Liver (tissue), 8 donors: ENCODE measurements at regions not wholly inside any gene's neighbourhood (a gene's known extent, or its start where the extent isn't known, plus 50 kb on each side); places are given as distances from the start of the nearest gene placed in this dataset.
A peak's percentile ranks its signal among the peaks of the same experiment; 100 is the strongest.

Source experiments
- DNase-seq: peaks from one replicate; pipeline ENCODE4 v3.0.0-alpha.2; 2017; ENCODE audit warnings: low spot score
- H3K27ac ChIP-seq, 2 donors: one replicate each; pipeline ENCODE4 v1.7.0; 2013; ENCODE audit warnings: inconsistent platforms in 2 of 2, low read length in 2 of 2, control low read depth in 1 of 2, low read depth in 1 of 2, mild to moderate bottlenecking in 1 of 2
- H3K27me3 ChIP-seq, 4 donors: one replicate each; pipeline versions ENCODE4 v1.6.1 to v1.7.0; 2013; ENCODE audit warnings: low read length in 3 of 4, inconsistent platforms in 1 of 4, mild to moderate bottlenecking in 1 of 4, moderate library complexity in 1 of 4; ENCODE audit not compliant: control insufficient read depth in 4 of 4, insufficient read depth in 4 of 4
- H3K36me3 ChIP-seq, 4 donors: one replicate each; pipeline versions ENCODE4 v1.6.1 to v1.7.0; 2013; ENCODE audit warnings: low read length in 3 of 4, mild to moderate bottlenecking in 3 of 4, low read depth in 1 of 4, moderate library complexity in 1 of 4; ENCODE audit not compliant: control insufficient read depth in 4 of 4, insufficient read depth in 3 of 4
- H3K4me1 ChIP-seq, 4 donors: one replicate each; pipeline versions ENCODE4 v1.6.1 to v1.7.0; 2013; ENCODE audit warnings: low read length in 3 of 4, mild to moderate bottlenecking in 3 of 4, moderate library complexity in 1 of 4; ENCODE audit not compliant: control insufficient read depth in 4 of 4, insufficient read depth in 4 of 4
- H3K4me3 ChIP-seq, 3 donors: one replicate each; pipeline versions ENCODE4 v1.6.1 to v1.7.0; 2013; ENCODE audit warnings: low read length in 3 of 3, control low read depth in 1 of 3, low read depth in 1 of 3, mild to moderate bottlenecking in 1 of 3
- H3K9ac ChIP-seq, 2 donors: one replicate each; pipeline ENCODE4 v1.7.0; 2013; ENCODE audit warnings: low read length in 2 of 2, mild to moderate bottlenecking in 2 of 2, moderate library complexity in 2 of 2, control low read depth in 1 of 2, low read depth in 1 of 2
- H3K9me3 ChIP-seq, 4 donors: one replicate each; pipeline versions ENCODE4 v1.6.1 to v1.7.0; 2013; ENCODE audit warnings: low read length in 3 of 4; ENCODE audit not compliant: control insufficient read depth in 4 of 4
- CTCF ChIP-seq: fragments of 150-350 bp; IDR thresholded peaks from 2 replicates; pipeline ENCODE4 v1.5.1; 2017; ENCODE audit warnings: improper control_type of control experiment, low read depth, low read length; ENCODE audit not compliant: missing input control
- EGR1 ChIP-seq, 2 donors: IDR thresholded peaks; 2 replicates each; pipeline ENCODE4 v1.6.1; 2016 to 2018; ENCODE audit warnings: antibody characterized with exemption in 2 of 2, low read depth in 2 of 2
- FOXA1 ChIP-seq: IDR thresholded peaks from 2 replicates; pipeline ENCODE4 v1.6.1; 2016; ENCODE audit warnings: antibody characterized with exemption
- FOXA2 ChIP-seq: IDR thresholded peaks from 2 replicates; pipeline ENCODE4 v1.6.1; 2016; ENCODE audit warnings: antibody characterized with exemption
- GABPA ChIP-seq, 2 donors: IDR thresholded peaks in 1 of 2; conservative IDR thresholded peaks in 1 of 2; 2 replicates each; pipeline ENCODE4 v1.6.1; 2016; ENCODE audit warnings: antibody characterized with exemption in 2 of 2, mild to moderate bottlenecking in 1 of 2, moderate library complexity in 1 of 2
- HNF4A ChIP-seq, 2 donors: conservative IDR thresholded peaks; 2 replicates each; pipeline ENCODE4 v1.6.1; 2016; ENCODE audit warnings: antibody characterized with exemption in 2 of 2, mild to moderate bottlenecking in 2 of 2
- HNF4G ChIP-seq: IDR thresholded peaks from 2 replicates; pipeline ENCODE4 v1.6.1; 2016; ENCODE audit warnings: antibody characterized with exemption
- JUND ChIP-seq, 2 donors: IDR thresholded peaks; 2 replicates each; pipeline ENCODE4 v1.6.1; 2016; ENCODE audit warnings: antibody characterized with exemption in 2 of 2
- MAX ChIP-seq: IDR thresholded peaks from 2 replicates; pipeline ENCODE4 v1.6.1; 2016; ENCODE audit warnings: antibody characterized with exemption
- RAD21 ChIP-seq, 2 donors: IDR thresholded peaks; 2 replicates each; pipeline ENCODE4 v1.6.1; 2016; ENCODE audit warnings: antibody characterized with exemption in 2 of 2, mild to moderate bottlenecking in 2 of 2
- TAF1 ChIP-seq: conservative IDR thresholded peaks from 2 replicates; pipeline ENCODE4 v1.6.1; 2016; ENCODE audit warnings: antibody characterized with exemption, mild to moderate bottlenecking
- YY1 ChIP-seq: IDR thresholded peaks from 2 replicates; pipeline ENCODE4 v1.6.1; 2016; ENCODE audit warnings: antibody characterized with exemption, mild to moderate bottlenecking
- ZBTB33 ChIP-seq: IDR thresholded peaks from 2 replicates; pipeline ENCODE4 v1.6.1; 2016; ENCODE audit warnings: antibody characterized with exemption
- WGBS: extraction: QIAGEN DNeasy Blood & Tissue Kit; methylation state at CpG from one replicate; pipeline ENCODE4 v1.1.7; 2013; 5-methylcytosine and 5-hydroxymethylcytosine counted together
- TF ChIP-seq, protein P1 (sequence below): IDR thresholded peaks from 2 replicates; pipeline ENCODE4 v1.6.1; 2016; ENCODE audit warnings: antibody characterized with exemption
- TF ChIP-seq, protein P2 (sequence below): IDR thresholded peaks from 2 replicates; pipeline ENCODE4 v1.6.1; 2016; ENCODE audit warnings: antibody characterized with exemption, mild to moderate bottlenecking
- donor health status: healthy.
- donor health status: healthy.
- donor health status: healthy.
- donor health status: healthy.
- donor health status: healthy.

GRCh38 chr5:178793151-178793550, 62.7 kb upstream of the ZNF354A start:
- no peak overlapping the region for H3K27ac ChIP-seq
- H3K36me3 ChIP-seq = no peaks in the 10 kb centered on the region
- H3K4me1 ChIP-seq = no peaks in the 10 kb centered on the region
- no peaks in the 10 kb centered on the region for H3K27me3 ChIP-seq
- 73% methylated on average over 12 of the region's 12 CpGs for whole genome bisulfite sequencing
- TF ChIP-seq JUND (IDR thresholded peaks at IDR 0.05) = no peak
- no peak for TF ChIP-seq MAX
- TF ChIP-seq HNF4A (conservative IDR thresholded peaks at IDR 0.05) = no peak
- TF ChIP-seq YY1 = no peak
- no peak for TF ChIP-seq TAF1
- TF ChIP-seq, protein P1, sequence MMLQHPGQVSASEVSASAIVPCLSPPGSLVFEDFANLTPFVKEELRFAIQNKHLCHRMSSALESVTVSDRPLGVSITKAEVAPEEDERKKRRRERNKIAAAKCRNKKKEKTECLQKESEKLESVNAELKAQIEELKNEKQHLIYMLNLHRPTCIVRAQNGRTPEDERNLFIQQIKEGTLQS = no peak
- no peak for TF ChIP-seq GABPA (IDR thresholded peaks at IDR 0.05 in 1 of 2, conservative IDR thresholded peaks at IDR 0.05 in 1 of 2)
- TF ChIP-seq FOXA2 = no peak
- TF ChIP-seq ZBTB33 = no peak
- TF ChIP-seq, protein P2, sequence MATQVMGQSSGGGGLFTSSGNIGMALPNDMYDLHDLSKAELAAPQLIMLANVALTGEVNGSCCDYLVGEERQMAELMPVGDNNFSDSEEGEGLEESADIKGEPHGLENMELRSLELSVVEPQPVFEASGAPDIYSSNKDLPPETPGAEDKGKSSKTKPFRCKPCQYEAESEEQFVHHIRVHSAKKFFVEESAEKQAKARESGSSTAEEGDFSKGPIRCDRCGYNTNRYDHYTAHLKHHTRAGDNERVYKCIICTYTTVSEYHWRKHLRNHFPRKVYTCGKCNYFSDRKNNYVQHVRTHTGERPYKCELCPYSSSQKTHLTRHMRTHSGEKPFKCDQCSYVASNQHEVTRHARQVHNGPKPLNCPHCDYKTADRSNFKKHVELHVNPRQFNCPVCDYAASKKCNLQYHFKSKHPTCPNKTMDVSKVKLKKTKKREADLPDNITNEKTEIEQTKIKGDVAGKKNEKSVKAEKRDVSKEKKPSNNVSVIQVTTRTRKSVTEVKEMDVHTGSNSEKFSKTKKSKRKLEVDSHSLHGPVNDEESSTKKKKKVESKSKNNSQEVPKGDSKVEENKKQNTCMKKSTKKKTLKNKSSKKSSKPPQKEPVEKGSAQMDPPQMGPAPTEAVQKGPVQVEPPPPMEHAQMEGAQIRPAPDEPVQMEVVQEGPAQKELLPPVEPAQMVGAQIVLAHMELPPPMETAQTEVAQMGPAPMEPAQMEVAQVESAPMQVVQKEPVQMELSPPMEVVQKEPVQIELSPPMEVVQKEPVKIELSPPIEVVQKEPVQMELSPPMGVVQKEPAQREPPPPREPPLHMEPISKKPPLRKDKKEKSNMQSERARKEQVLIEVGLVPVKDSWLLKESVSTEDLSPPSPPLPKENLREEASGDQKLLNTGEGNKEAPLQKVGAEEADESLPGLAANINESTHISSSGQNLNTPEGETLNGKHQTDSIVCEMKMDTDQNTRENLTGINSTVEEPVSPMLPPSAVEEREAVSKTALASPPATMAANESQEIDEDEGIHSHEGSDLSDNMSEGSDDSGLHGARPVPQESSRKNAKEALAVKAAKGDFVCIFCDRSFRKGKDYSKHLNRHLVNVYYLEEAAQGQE = no peak
- no peak for TF ChIP-seq EGR1 (IDR thresholded peaks at IDR 0.05; ENCODE audit: low read depth in 2 of 2)
- TF ChIP-seq FOXA1 = no peak
- TF ChIP-seq CTCF = peak; percentile 22
- no peak for TF ChIP-seq HNF4G
- TF ChIP-seq RAD21 (IDR thresholded peaks at IDR 0.05) = peak; percentile 40 to 62
- DNase-seq = peak; percentile 43
- no peak overlapping the region for H3K9ac ChIP-seq
- no peak overlapping the region for H3K4me3 ChIP-seq
- H3K9me3 ChIP-seq = peaks cover 0 to 5% (median 2%) of the 10 kb centered on the region in 4 donors

GRCh38 chr5:178791976-178792375, 61.5 kb upstream of the ZNF354A start:
- no peak overlapping the region for H3K9ac ChIP-seq
- H3K27ac ChIP-seq = no peak overlapping the region
- no peaks in the 10 kb centered on the region for H3K4me1 ChIP-seq
- no peaks in the 10 kb centered on the region for H3K36me3 ChIP-seq
- peaks cover 0 to 7% (median 3%) of the 10 kb centered on the region in 4 donors for H3K9me3 ChIP-seq
- H3K4me3 ChIP-seq = no peak overlapping the region
- 78% methylated on average over 6 of the region's 6 CpGs for WGBS
- DNase-seq = no peak
- TF ChIP-seq ZBTB33 (no peak), GABPA (IDR thresholded peaks at IDR 0.05 in 1 of 2, conservative IDR thresholded peaks at IDR 0.05 in 1 of 2) (no peak), EGR1 (IDR thresholded peaks at IDR 0.05; ENCODE audit: low read depth in 2 of 2) (no peak)
- TF ChIP-seq, protein P1 = no peak
- no peaks in the 10 kb centered on the region for H3K27me3 ChIP-seq
